Body of pancreas (tissue), 4 donors: ENCODE measurements at regions not wholly inside any gene's neighbourhood (a gene's known extent, or its start where the extent isn't known, plus 50 kb on each side); places are given as distances from the start of the nearest gene placed in this dataset.

Experiments used
- ATAC-seq: fragments of 150-250 bp; one replicate; pipeline ENCODE4 v1.9.1; 2016
- DNase-seq, 4 donors: peaks; one replicate each; pipeline ENCODE4 v3.0.0-alpha.2; 2019
- H3K27ac ChIP-seq, 4 donors: fragments of 200-600 bp; sonication (generic); 1 replicate in 3 of 4; 2 replicates in 1 of 4; pipeline versions ENCODE4 v1.5.1 to v1.6.1; 2016 to 2019; ENCODE audit warnings: mild to moderate bottlenecking in 1 of 4, mixed read lengths in 1 of 4, moderate library complexity in 1 of 4
- H3K27me3 ChIP-seq, 2 donors: fragments of 200-600 bp; sonication (generic); one replicate each; pipeline ENCODE4 v1.6.0; 2016; ENCODE audit warnings: mild to moderate bottlenecking in 1 of 2
- H3K36me3 ChIP-seq, 2 donors: fragments of 200-600 bp; sonication (generic); replicated peaks in 1 of 2; 2 replicates each; pipeline ENCODE4 v1.5.1; 2016; ENCODE audit warnings: low read depth in 2 of 2; ENCODE audit not compliant: insufficient read depth in 1 of 2
- H3K4me1 ChIP-seq: fragments of 200-600 bp; sonication (generic); one replicate; pipeline ENCODE4 v1.6.0; 2016
- H3K4me3 ChIP-seq, 2 donors: fragments of 200-600 bp; sonication (generic); 1 replicate in 1 of 2; 2 replicates in 1 of 2; pipeline ENCODE4 v1.5.1; 2016 to 2019
- H3K9me3 ChIP-seq, 3 donors: fragments of 200-600 bp; sonication (generic); 1 replicate in 2 of 3; 2 replicates in 1 of 3; pipeline ENCODE4 v1.5.1; 2016
- POLR2A ChIP-seq, 3 donors: fragments of 450-650 bp; IDR thresholded peaks; one replicate each; pipeline ENCODE4 v1.6.1; 2016; ENCODE audit warnings: antibody characterized with exemption in 3 of 3, mild to moderate bottlenecking in 2 of 3
- WGBS, 2 donors: methylation state at CpG; one replicate each; pipeline ENCODE4 v1.1.5; 2017; 5-methylcytosine and 5-hydroxymethylcytosine counted together
- intact Hi-C: fragments of 100-400 bp; cut with DNase I; formaldehyde crosslinking; loops from one replicate; pipeline ENCODE4 v1.15.1; 2023
- TF ChIP-seq, protein P1 (sequence below), 7 experiments: fragments of 450-650 bp in 4 of 7; fragments of 200-600 bp in 3 of 7; sonication (generic) in 3 of 7; IDR thresholded peaks; one replicate each; pipeline ENCODE4 v1.5.1; 2016 to 2019; ENCODE audit warnings: antibody characterized with exemption in 7 of 7

DNA sequence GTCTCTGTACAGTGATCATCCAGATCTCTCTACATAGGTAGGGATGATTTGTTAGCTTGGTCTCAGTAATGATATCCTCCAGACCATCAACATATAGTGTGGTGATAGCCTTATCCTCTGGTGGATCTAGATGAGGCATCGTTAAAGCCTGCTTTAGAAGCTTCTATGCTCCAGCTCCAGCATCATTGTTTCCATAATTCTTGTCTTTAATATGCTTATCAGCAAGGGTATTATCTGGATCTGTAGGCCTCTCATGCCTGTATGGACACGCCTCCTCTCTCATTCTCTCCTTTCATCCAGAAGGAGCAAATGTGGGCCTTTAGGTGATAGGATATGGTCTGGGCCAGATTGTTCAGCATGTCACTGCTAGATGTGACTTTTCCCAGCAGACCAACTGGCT, 234.5 kb upstream of the CHST9 start:
- intact Hi-C loops: loop anchor here (10.0 kb wide), 1 partner anchor 75 kb away; no protein-coding TSS in a partner anchor
- Histone ChIP-seq H3K9me3 (no peaks in the 10 kb centered on the region), H3K27ac (no peak overlapping the region), H3K27me3 (no peaks in the 10 kb centered on the region), H3K4me1 (no peaks in the 10 kb centered on the region), H3K4me3 (no peak overlapping the region), H3K36me3 (no peaks in the 10 kb centered on the region)
- TF ChIP-seq POLR2A (IDR thresholded peaks at IDR 0.05): no peak
- TF ChIP-seq, protein P1, sequence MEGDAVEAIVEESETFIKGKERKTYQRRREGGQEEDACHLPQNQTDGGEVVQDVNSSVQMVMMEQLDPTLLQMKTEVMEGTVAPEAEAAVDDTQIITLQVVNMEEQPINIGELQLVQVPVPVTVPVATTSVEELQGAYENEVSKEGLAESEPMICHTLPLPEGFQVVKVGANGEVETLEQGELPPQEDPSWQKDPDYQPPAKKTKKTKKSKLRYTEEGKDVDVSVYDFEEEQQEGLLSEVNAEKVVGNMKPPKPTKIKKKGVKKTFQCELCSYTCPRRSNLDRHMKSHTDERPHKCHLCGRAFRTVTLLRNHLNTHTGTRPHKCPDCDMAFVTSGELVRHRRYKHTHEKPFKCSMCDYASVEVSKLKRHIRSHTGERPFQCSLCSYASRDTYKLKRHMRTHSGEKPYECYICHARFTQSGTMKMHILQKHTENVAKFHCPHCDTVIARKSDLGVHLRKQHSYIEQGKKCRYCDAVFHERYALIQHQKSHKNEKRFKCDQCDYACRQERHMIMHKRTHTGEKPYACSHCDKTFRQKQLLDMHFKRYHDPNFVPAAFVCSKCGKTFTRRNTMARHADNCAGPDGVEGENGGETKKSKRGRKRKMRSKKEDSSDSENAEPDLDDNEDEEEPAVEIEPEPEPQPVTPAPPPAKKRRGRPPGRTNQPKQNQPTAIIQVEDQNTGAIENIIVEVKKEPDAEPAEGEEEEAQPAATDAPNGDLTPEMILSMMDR (IDR thresholded peaks at IDR 0.05): no peak
- DNase-seq (no peak), ATAC-seq (no peak)
- 77 to 81% methylated on average over 2 of the region's 2 CpGs for WGBS, 2 donors

GRCh38 chr18:27415495-27415894, 230.4 kb upstream of the CHST9 start:
- no peaks in the 10 kb centered on the region for H3K9me3 ChIP-seq
- no peak for ATAC-seq
- no peaks in the 10 kb centered on the region for H3K4me1 ChIP-seq
- no peaks in the 10 kb centered on the region for H3K27me3 ChIP-seq
- H3K4me3 ChIP-seq: no peak overlapping the region
- WGBS, 2 donors: 45 to 59% methylated on average over 4 of the region's 4 CpGs
- no peak for TF ChIP-seq POLR2A (IDR thresholded peaks at IDR 0.05)
- TF ChIP-seq, protein P1 (IDR thresholded peaks at IDR 0.05): no peak
- H3K36me3 ChIP-seq: no peaks in the 10 kb centered on the region
- H3K27ac ChIP-seq: no peak overlapping the region
- no peak for DNase-seq
- intact Hi-C loops: loop anchor here (10.0 kb wide), 1 partner anchor 71 kb away; no protein-coding TSS in a partner anchor

DNA sequence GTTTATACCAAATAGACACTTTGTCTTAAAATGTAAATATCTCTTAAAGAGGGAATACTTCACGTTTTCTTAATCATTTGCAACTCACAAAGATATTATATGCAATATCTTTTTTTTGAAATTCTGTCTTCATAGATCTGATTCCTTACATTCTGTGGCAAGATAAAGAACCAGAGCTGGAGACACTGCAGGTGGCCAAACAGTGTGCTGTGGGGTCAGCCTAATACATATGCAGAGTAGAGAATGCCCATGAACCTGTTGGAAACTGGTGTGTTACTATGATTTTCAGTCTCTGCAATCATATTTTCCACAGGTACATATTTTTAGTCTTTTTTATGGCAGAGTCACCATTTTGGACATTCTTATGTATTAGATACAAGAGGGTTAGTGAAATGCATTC, 229.6 kb upstream of the CHST9 start:
- WGBS, 2 donors: 49 to 62% methylated on average over 1 of the region's 1 CpG
- intact Hi-C loops: loop anchor here (10.0 kb wide), 1 partner anchor 70 kb away; no protein-coding TSS in a partner anchor
- H3K4me1 ChIP-seq: no peaks in the 10 kb centered on the region
- no peak for DNase-seq
- no peak for TF ChIP-seq POLR2A (IDR thresholded peaks at IDR 0.05)
- TF ChIP-seq, protein P1 (IDR thresholded peaks at IDR 0.05): no peak
- no peak overlapping the region for H3K27ac ChIP-seq
- no peaks in the 10 kb centered on the region for H3K27me3 ChIP-seq
- no peak overlapping the region for H3K4me3 ChIP-seq
- ATAC-seq: no peak
- no peaks in the 10 kb centered on the region for H3K36me3 ChIP-seq
- no peaks in the 10 kb centered on the region for H3K9me3 ChIP-seq

DNA sequence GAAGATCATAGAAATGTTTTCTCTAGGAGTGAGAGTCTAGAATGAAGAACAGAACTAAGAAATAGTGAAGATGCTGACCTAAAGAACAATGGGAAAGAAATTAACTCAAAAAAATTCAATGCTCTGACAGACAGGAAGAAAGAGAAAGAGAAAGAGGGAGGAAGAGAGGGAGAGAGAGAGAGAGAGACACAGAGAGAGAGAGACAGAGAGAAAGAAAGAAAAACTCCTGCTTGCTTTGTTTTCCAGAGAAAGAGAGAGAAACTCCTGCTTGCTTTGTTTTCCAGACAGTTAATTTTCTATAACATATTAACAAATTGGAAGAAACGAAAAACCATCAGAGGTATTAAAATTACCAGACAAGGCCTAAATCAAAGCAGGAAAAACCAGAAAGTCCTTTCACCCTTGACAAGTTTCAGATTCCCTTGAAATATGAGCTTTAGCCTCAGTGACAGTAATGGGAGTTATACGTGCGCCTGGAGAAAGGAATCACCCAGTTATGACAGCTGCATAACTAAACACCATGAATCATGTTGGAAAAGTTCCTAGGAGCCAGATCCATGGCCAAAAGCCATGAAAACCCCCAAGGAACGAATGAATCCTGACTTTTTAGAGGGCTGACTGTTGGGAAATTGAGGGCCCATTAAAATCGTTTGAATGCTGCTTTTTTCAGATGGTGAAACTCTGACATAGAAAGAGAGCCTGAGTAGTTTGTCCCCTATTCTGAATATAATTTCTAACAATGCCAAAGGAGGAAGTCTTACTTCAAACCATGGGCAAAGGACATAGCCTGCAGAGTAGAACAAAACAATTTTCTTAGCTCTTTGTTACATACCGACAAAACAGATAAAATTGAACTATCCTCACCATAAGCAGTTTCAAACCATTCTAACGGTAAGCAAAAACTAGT, 228.6 kb upstream of the CHST9 start:
- Histone ChIP-seq H3K4me3 (no peak overlapping the region), H3K27me3 (no peaks in the 10 kb centered on the region), H3K4me1 (no peaks in the 10 kb centered on the region), H3K9me3 (no peaks in the 10 kb centered on the region), H3K36me3 (no peaks in the 10 kb centered on the region), H3K27ac (peak overlapping the region in 2 of 4 donors; percentile 3 to 38)
- intact Hi-C loops: loop anchor here (10.0 kb wide), 1 partner anchor 69 kb away; no protein-coding TSS in a partner anchor
- 42 to 48% methylated on average over 7 of the region's 7 CpGs for WGBS, 2 donors
- ATAC-seq (peak; percentile 55), DNase-seq (peak in 2 of 4 donors; percentile 24 to 38)
- TF ChIP-seq POLR2A (IDR thresholded peaks at IDR 0.05): no peak
- TF ChIP-seq, protein P1 (IDR thresholded peaks at IDR 0.05): no peak
